IMR-90 (cell line): ENCODE measurements at regions not wholly inside any gene's neighbourhood (a gene's known extent, or its start where the extent isn't known, plus 50 kb on each side); places are given as distances from the start of the nearest gene placed in this dataset.

ENCODE experiments used
- ATAC-seq: fragments of 200-7000 bp; cut with Tn5 transposase; 2 replicates; pipeline ENCODE4 v1.9.1; 2020; ENCODE audit warnings: low read depth, mild to moderate bottlenecking, moderate library complexity
- BruUV-seq: library from RNA; stranded (reverse); fragments of 400-500 nt; replicated peaks from 2 replicates; lab custom pipeline; 2021; lab: Mats Ljungman, UMichigan
- CTCF ChIA-PET: fragments of 300-600 bp; formaldehyde crosslinking; extraction: SDS; loops from one replicate; lab custom pipeline; 2021; ENCODE audit warnings: antibody characterized with exemption; lab: Yijun Ruan, JAX
- POLR2A ChIA-PET: fragments of 300-600 bp; sonication (Branson Sonifier 250); formaldehyde crosslinking; loops from one replicate; lab custom pipeline; 2022; ENCODE audit warnings: antibody characterized with exemption; ENCODE audit not compliant: unreplicated experiment; lab: Charles Lee
- DNase-seq: peaks from one replicate; pipeline ENCODE4 v3.0.0; 2013
- H2AFZ ChIP-seq: replicated peaks from 2 replicates; pipeline ENCODE3; 2013; ENCODE audit warnings: low read length, mild to moderate bottlenecking; ENCODE audit not compliant: poor library complexity
- H2AK5ac ChIP-seq: 2 replicates; pipeline ENCODE4 v1.6.1; 2013; ENCODE audit warnings: low read depth, low read length, inconsistent platforms
- H2AK9ac ChIP-seq: replicated peaks from 2 replicates; pipeline ENCODE3; 2013; ENCODE audit warnings: mild to moderate bottlenecking, low read depth, low read length, moderate library complexity; ENCODE audit not compliant: poor library complexity
- H2BK120ac ChIP-seq: 2 replicates; pipeline ENCODE4 v1.6.1; 2013; ENCODE audit warnings: low read depth, low read length, inconsistent platforms
- H2BK15ac ChIP-seq: 3 replicates; pipeline ENCODE4 v1.6.1; 2013; ENCODE audit warnings: low read depth, low read length, inconsistent platforms
- H2BK20ac ChIP-seq: 2 replicates; pipeline ENCODE4 v1.6.1; 2013; ENCODE audit warnings: low read depth, mild to moderate bottlenecking, inconsistent platforms, low read length, moderate library complexity
- H2BK5ac ChIP-seq: 2 replicates; pipeline ENCODE4 v1.6.1; 2013; ENCODE audit warnings: mild to moderate bottlenecking, low read depth, low read length, inconsistent platforms; ENCODE audit not compliant: poor library complexity, severe bottlenecking
- H3K14ac ChIP-seq: replicated peaks from 2 replicates; pipeline ENCODE4 v1.6.1; 2013; ENCODE audit warnings: low read depth, low read length, inconsistent platforms
- H3K18ac ChIP-seq: 2 replicates; pipeline ENCODE4 v1.6.1; 2013; ENCODE audit warnings: low read depth, low read length, control low read depth
- H3K23ac ChIP-seq: 2 replicates; pipeline ENCODE4 v1.6.1; 2013; ENCODE audit warnings: low read depth, low read length, inconsistent platforms
- H3K27ac ChIP-seq: 2 replicates; pipeline ENCODE4 v1.5.1; 2013; ENCODE audit warnings: mild to moderate bottlenecking, control low read depth, low read length; ENCODE audit not compliant: insufficient read depth
- H3K27me3 ChIP-seq: 2 replicates; pipeline ENCODE4 v1.6.1; 2013; ENCODE audit warnings: low read length; ENCODE audit not compliant: control insufficient read depth, insufficient read depth
- H3K36me3 ChIP-seq: 2 replicates; pipeline ENCODE4 v1.6.1; 2013; ENCODE audit warnings: low read length, mixed read lengths; ENCODE audit not compliant: control insufficient read depth, insufficient read depth
- H3K4ac ChIP-seq: 2 replicates; pipeline ENCODE4 v1.6.1; 2013; ENCODE audit warnings: low read depth, low read length, inconsistent platforms
- H3K4me1 ChIP-seq: 2 replicates; pipeline ENCODE4 v1.6.1; 2013; ENCODE audit warnings: low read length, mixed read lengths; ENCODE audit not compliant: control insufficient read depth, insufficient read depth
- H3K4me2 ChIP-seq: 2 replicates; pipeline ENCODE4 v1.6.1; 2013; ENCODE audit warnings: low read depth, mild to moderate bottlenecking, control low read depth, low read length, moderate library complexity
- H3K4me3 ChIP-seq: 2 replicates; pipeline ENCODE4 v1.5.1; 2013; ENCODE audit warnings: low read depth, mild to moderate bottlenecking, control low read depth, low read length, moderate library complexity; ENCODE audit not compliant: insufficient read depth
- H3K56ac ChIP-seq: 2 replicates; pipeline ENCODE4 v1.6.1; 2013; ENCODE audit warnings: low read length, inconsistent platforms; ENCODE audit not compliant: insufficient read depth; ENCODE audit errors: extremely low read depth
- H3K79me1 ChIP-seq, 2 experiments: 2 replicates each; pipeline ENCODE4 v1.6.1; 2013; ENCODE audit warnings: low read length in 2 of 2, inconsistent platforms in 1 of 2, low read depth in 1 of 2
- H3K9ac ChIP-seq: 2 replicates; pipeline ENCODE4 v1.6.1; 2013; ENCODE audit warnings: low read depth, low read length, control low read depth
- H3K9me1 ChIP-seq: 2 replicates; pipeline ENCODE4 v1.6.1; 2013; ENCODE audit warnings: low read length, inconsistent platforms; ENCODE audit not compliant: insufficient read depth
- H3K9me3 ChIP-seq: 2 replicates; pipeline ENCODE4 v1.6.1; 2013; ENCODE audit warnings: low read length; ENCODE audit not compliant: control insufficient read depth, insufficient read depth
- H4K20me1 ChIP-seq: 2 replicates; pipeline ENCODE4 v1.6.1; 2013; ENCODE audit warnings: low read length, inconsistent platforms; ENCODE audit not compliant: insufficient read depth
- H4K5ac ChIP-seq: 2 replicates; pipeline ENCODE4 v1.6.1; 2013; ENCODE audit warnings: mild to moderate bottlenecking, low read depth, low read length, control low read depth
- H4K8ac ChIP-seq, 2 experiments: 2 replicates each; pipeline ENCODE4 v1.6.1; 2013; ENCODE audit warnings: low read depth in 2 of 2, low read length in 2 of 2, control low read depth in 1 of 2, inconsistent platforms in 1 of 2
- H4K91ac ChIP-seq: 2 replicates; pipeline ENCODE4 v1.6.1; 2013; ENCODE audit warnings: low read depth, low read length, inconsistent platforms; ENCODE audit not compliant: insufficient read depth
- CHD1 ChIP-seq: IDR thresholded peaks from 2 replicates; pipeline ENCODE4 v1.6.1; 2012; ENCODE audit warnings: low read depth, low read length, improper control_type of control experiment
- FOS ChIP-seq: fragments of 150-350 bp; IDR thresholded peaks from 2 replicates; pipeline ENCODE4 v1.6.1; 2016; ENCODE audit warnings: low read depth, low read length
- MAFK ChIP-seq: IDR thresholded peaks from 2 replicates; pipeline ENCODE4 v1.6.1; 2012; ENCODE audit warnings: low read depth, low read length, improper control_type of control experiment
- MAZ ChIP-seq: IDR thresholded peaks from 2 replicates; pipeline ENCODE4 v1.6.1; 2012; ENCODE audit warnings: low read depth, mild to moderate bottlenecking, low read length, improper control_type of control experiment, moderate library complexity, borderline replicate concordance
- MXI1 ChIP-seq: IDR thresholded peaks from 2 replicates; pipeline ENCODE4 v1.6.1; 2012; ENCODE audit warnings: low read depth, mild to moderate bottlenecking, low read length, moderate library complexity, borderline replicate concordance
- NFE2L2 ChIP-seq: fragments of 150-350 bp; IDR thresholded peaks from 2 replicates; pipeline ENCODE4 v1.6.1; 2016; ENCODE audit warnings: low read depth, mild to moderate bottlenecking, low read length
- RAD21 ChIP-seq: IDR thresholded peaks from 2 replicates; pipeline ENCODE4 v1.6.1; 2012; ENCODE audit warnings: low read length, improper control_type of control experiment
- RCOR1 ChIP-seq: IDR thresholded peaks from 2 replicates; pipeline ENCODE4 v1.6.1; 2012; ENCODE audit warnings: mild to moderate bottlenecking, low read length, improper control_type of control experiment; ENCODE audit not compliant: insufficient replicate concordance
- dilution Hi-C: fragments of 300-500 bp; cut with HindIII; formaldehyde crosslinking; loops from one replicate; pipeline ENCODE4 v1.14.3; 2018; ENCODE audit warnings: low sequenced_read_pairs; ENCODE audit not compliant: unreplicated experiment
- in situ Hi-C: fragments of 300-500 bp; cut with MboI; formaldehyde crosslinking; loops from 3 replicates; pipeline ENCODE4 v1.14.3; 2019; ENCODE audit warnings: low sequenced_read_pairs, inconsistent platforms, mixed read lengths
- intact Hi-C: fragments of 100-400 bp; cut with micrococcal nuclease; formaldehyde crosslinking; loops from 2 replicates; pipeline ENCODE4 v1.10.0; 2022

GRCh38 chr5:56575821-56576220, 239.5 kb upstream of the MAP3K1 start:
- Histone ChIP-seq H3K4me1 (no peaks in the 10 kb centered on the region), H2BK5ac (no peak overlapping the region), H3K18ac (no peak overlapping the region), H2AK5ac (no peak overlapping the region), H2AFZ (no peak overlapping the region), H2BK20ac (no peak overlapping the region), H4K5ac (no peak overlapping the region), H2BK15ac (no peak overlapping the region), H3K14ac (no peak overlapping the region), H2AK9ac (no peak overlapping the region), H3K79me1 (no peaks in the 10 kb centered on the region), H2BK120ac (no peak overlapping the region), H4K8ac (no peak overlapping the region), H3K9me1 (peaks cover 5% of the 10 kb centered on the region; the same call in 1 of the 2 replicates), H3K36me3 (no peaks in the 10 kb centered on the region), H3K9me3 (peaks cover 2% of the 10 kb centered on the region), H3K4ac (no peak overlapping the region), H3K27ac (no peak overlapping the region), H3K56ac (no peak overlapping the region), H3K23ac (no peak overlapping the region), H3K27me3 (peaks cover 5% of the 10 kb centered on the region), H4K20me1 (no peaks in the 10 kb centered on the region), H3K9ac (no peak overlapping the region), H3K4me2 (no peak overlapping the region), H4K91ac (no peak overlapping the region), H3K4me3 (no peak overlapping the region)
- DNase-seq (peak; percentile 12), ATAC-seq (no peak)
- no TSS peak for BruUV-seq
- CTCF ChIA-PET: interaction anchor here (0.5 to 1.0 kb wide), 2 partner anchors 62 to 312 kb away, joined by 3 read pairs; no protein-coding TSS in a partner anchor
- intact Hi-C loops: no loop called here
- TF ChIP-seq NFE2L2: no peak
- no peak for TF ChIP-seq RCOR1
- TF ChIP-seq MAFK: no peak
- TF ChIP-seq RAD21: no peak
- no peak for TF ChIP-seq MAZ
- TF ChIP-seq FOS: no peak
- TF ChIP-seq MXI1: no peak
- TF ChIP-seq CHD1: no peak
- in situ Hi-C loops: no loop called here
- POLR2A ChIA-PET: no interaction called here
- dilution Hi-C loops: no loop called here
